CD4-positive, alpha-beta T cell treated with Interleukin-15 for 4 hours (primary cell): ENCODE measurements at regions not wholly inside any gene's neighbourhood (a gene's known extent, or its start where the extent isn't known, plus 50 kb on each side); places are given as distances from the start of the nearest gene placed in this dataset.

Experiments
- DNase-seq: peaks from one replicate; pipeline ENCODE4 v3.0.0-alpha.2; 2020; ENCODE audit warnings: low spot score

- no peak for DNase-seq
Observed at GRCh38 chr7:30212701-30213111, 71.7 kb upstream of the ZNRF2 start.

GRCh38 chr7:30213637-30214036 lies 70.8 kb upstream of the ZNRF2 start:
- no peak for DNase-seq

DNA sequence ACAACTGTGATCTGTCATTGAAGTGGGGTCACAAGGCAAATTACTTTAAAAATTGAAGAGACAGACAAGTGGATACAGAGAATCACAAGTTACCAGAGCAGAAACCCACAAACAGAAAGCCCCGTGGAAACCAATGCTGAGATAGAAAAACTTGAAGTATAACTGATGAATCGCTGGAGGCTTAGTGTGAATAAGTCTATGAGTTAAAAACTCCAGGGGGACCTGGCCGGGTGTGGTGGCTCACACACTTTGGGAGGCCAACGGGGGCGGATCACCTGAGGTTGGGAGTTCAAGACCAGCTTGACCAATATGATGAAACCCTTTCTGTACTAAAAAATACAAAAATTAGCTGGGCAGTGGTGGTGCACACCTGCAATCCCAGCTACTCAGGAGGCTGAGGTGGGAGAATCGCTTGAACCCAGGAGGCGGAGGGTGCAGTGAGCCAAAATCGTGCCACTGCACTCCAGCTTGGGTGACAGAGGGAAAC lies 69.7 kb upstream of the ZNRF2 start:
- DNase-seq, result no peak

DNA sequence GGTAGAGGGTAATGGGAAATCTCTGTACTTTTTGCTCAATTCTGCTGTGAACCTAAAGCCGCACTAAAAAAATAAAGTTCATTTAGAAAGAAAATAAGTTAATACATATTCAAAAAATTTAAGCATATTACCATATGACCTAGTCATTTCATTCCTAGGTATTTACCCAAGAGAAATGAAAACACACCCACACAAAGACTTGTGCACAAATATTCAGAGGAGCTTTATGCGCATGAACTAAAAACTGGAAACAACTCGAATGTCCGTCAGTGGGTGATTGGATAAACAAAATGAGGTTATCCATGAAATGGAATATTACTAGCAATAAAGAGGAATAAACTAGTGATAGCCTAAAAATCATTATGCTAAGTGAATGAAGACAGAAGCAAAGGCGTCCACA lies 62.6 kb upstream of the ZNRF2 start:
- DNase-seq, result no peak

GRCh38 chr7:30222515-30223215 lies 61.7 kb upstream of the ZNRF2 start:
- no peak for DNase-seq

- no peak for DNase-seq
Observed at GRCh38 chr7:30223896-30224295, 60.5 kb upstream of the ZNRF2 start.

DNA sequence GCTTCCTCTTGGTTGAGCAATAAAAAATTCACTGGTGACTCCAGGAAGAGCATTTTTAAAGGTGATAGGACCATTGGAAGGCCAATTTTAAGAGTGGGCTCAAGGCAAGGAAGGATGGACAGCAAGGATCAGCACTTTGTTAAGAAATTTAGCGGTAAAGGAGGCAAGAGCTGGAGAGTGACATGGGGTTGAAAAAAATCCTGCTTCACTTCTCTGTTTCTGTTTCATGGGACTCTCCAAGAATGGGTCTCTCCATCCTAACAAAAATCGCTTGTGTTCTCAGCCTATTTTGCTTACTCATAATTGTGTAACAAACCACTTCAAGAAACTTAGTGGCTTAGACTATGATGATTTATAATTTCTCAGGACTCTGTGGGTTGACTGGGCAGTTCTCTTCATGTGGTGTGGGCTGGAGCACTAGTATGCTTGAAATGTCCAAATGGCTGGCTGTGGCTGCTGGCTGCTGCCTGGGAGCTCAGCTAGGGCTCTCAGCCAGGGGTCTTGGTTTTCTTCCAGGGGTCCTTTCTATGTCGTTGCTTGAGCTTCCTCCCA lies 59.8 kb upstream of the ZNRF2 start:
- peak; percentile 4 for DNase-seq

GRCh38 chr7:30225863-30226613 lies 58.4 kb upstream of the ZNRF2 start:
- DNase-seq, result peak; percentile 13

DNA sequence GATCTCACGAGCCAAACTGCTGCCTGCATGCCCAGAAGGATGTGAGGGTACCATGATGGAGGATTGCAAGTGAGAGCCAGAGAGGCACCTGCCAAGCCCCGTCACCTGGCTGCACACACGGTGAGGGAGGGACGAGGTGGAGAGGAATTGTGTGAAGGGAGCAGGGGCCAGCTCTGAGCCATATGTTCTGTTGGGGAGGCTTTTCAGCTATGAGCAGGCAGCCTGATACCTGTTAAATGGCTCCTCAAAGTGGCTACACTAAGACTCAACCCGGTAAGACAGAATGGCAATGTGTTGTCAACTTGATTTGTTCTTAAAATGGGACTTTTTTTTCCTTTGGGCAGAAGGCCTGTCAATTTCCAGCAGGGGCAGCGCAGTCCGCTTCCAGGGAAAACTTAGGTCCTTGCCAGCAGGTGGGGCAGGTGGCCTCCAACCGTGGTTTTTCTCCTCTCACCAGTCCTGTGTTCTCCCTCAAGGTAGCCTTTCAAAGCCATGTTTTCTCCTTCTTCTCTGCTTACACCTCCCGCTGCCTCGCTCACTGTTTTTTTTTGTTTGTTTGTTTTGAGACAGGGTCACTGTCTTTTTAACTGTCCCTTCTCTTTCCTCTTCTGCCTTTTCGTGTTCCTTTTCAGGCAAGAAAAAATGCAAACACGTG lies 57.7 kb upstream of the ZNRF2 start:
- DNase-seq, result no peak

DNA sequence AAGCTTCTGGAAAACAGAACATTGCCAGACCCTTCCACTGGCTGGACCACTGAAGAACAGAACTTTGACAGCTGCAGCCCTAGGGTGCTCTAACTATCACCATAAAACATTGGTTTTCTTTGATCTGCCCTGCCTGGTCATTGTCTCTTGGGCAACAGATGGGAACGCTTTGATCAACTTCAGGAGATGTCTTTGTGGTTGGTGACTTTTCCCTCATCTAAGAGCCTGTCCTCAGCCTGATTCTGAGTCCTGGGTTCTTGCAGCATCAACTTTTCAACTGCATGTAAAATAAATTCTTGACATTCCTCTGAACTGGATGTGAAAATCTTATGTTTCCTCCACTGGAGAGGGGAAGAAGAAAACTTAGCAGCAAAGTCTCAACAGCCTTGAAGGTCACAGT lies 53.1 kb upstream of the ZNRF2 start:
- DNase-seq, result no peak

- no peak for DNase-seq
Observed at GRCh38 chr7:30232391-30232790, 52.0 kb upstream of the ZNRF2 start.
